NCI-H1436 treated with DMSO at 0.1 percent for 48 hours (cell line): ENCODE measurements at regions not wholly inside any gene's neighbourhood (a gene's known extent, or its start where the extent isn't known, plus 50 kb on each side); places are given as distances from the start of the nearest gene placed in this dataset.
"Not testable (repeated sequence)": the region's sequence is repeated elsewhere in the genome, so short reads cannot be mapped to it uniquely, and the experiment has no call there.

Experiments
- DNase-seq: peaks from one replicate; lab custom pipeline; 2025; lab: John Stamatoyannopoulos, UW

GRCh38 chr2:139704606-139705005 is 924.4 kb upstream of the NXPH2 start:
- DNase-seq: no peak

DNA sequence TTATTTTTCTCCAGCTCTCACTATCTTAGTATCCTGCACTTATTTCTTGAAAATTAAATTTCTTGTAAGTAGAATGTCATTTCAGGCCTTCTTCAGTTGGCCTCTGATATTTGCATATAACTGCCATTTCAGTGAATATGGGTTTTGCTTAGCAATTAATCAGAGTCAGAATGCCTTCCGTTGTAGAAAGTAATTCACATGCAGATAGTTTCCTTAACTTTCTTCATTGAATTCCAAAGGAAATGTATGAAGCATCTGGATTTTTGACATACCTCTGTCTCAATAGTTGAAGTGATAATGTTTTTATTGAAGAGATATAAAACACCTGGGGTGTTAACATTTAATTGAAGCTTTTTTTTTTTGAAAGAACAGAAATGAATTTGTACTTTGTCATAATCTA is 914.1 kb upstream of the NXPH2 start:
- DNase-seq: no peak

- no peak for DNase-seq
Observed at GRCh38 chr2:139686205-139686604, 906.0 kb upstream of the NXPH2 start.

- DNase-seq: no peak
Observed at GRCh38 chr2:139685090-139685983, 905.1 kb upstream of the NXPH2 start.

- DNase-seq: no peak
Observed at GRCh38 chr2:139684286-139684860, 904.2 kb upstream of the NXPH2 start.

- no peak for DNase-seq
Observed at GRCh38 chr2:139674577-139674976, 894.4 kb upstream of the NXPH2 start.

DNA sequence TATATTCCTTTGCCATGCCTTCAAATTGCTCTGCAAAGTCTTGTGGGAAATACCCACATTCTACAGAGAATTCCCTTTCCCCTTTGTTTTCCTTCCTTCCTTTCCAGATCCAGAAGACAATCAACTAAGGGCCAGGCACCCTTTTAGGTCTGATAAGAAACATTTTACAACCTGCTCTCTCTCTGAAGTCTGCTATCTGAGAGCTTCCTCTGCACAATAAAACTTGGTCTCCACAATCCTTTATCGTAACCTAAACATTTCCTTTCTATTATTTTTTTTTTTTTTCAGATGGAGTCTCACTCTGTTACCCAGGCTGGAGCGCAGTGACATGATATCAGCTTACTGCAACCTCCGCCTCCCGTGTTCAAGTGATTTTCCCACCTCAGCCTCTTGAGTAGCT is 893.3 kb upstream of the NXPH2 start:
- not testable (repeated sequence) for DNase-seq

- DNase-seq: no peak
Observed at GRCh38 chr2:139669675-139670074, 889.5 kb upstream of the NXPH2 start.

DNA sequence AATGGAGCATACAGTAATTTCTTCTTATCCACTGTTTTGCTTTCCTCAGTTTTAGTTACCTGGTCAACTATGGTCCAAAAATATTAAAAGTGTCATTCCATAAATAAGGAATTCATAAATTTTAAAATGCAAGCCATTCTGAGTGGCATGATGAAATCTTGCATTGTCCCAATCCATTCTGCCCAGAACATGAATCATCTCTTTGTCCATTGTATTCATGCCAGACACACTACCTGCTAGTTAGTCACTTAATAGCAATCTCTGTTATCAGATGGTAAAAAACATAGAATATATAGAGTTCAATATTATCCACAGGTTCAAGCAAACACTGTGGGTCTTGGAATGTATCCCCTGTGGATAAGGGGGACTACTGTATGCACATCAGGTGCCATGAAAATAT is 872.2 kb upstream of the NXPH2 start:
- no peak for DNase-seq

- no peak for DNase-seq
Observed at GRCh38 chr2:139645617-139646016, 865.4 kb upstream of the NXPH2 start.

- DNase-seq: no peak
Observed at GRCh38 chr2:139643139-139643538, 862.9 kb upstream of the NXPH2 start.

DNA sequence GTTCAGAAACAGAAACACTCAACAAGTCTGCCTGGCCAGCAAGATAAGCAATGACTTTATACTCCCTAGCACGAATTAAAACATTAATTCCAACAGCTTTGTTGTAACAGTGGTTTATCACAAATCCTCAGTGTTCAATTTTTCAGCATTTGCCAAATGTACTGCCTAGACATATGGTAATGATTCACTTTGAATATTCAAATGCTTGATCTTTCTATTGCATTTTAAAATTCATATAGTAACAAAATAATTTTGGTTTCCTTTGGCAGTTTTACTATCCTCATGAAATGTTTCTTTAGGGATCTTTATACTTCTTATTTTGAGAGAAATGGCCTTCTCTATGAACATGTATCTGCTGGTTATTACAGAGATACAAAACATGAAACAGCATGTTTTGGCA is 851.8 kb upstream of the NXPH2 start:
- no peak for DNase-seq

- DNase-seq: no peak
Observed at GRCh38 chr2:139628931-139629330, 848.7 kb upstream of the NXPH2 start.

DNA sequence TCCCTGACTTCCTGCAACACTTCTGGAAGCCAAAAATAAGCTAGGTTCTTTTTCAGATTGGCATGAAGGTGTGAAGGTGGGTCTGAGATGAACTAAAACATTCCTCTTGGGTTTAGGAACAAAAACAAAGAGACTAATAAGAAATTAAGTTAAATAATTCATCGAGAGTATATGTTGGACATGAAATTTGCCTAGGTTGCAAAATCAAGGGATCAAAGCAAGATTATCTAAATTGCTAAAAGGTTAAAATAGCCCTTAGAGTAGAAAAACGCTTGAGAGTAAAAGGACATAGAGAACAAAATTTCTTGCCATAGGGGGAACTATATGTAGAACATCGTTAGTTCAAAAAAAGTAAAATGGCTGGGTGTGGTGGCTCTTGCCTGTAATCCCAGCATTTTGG is 845.9 kb upstream of the NXPH2 start:
- no peak for DNase-seq

DNA sequence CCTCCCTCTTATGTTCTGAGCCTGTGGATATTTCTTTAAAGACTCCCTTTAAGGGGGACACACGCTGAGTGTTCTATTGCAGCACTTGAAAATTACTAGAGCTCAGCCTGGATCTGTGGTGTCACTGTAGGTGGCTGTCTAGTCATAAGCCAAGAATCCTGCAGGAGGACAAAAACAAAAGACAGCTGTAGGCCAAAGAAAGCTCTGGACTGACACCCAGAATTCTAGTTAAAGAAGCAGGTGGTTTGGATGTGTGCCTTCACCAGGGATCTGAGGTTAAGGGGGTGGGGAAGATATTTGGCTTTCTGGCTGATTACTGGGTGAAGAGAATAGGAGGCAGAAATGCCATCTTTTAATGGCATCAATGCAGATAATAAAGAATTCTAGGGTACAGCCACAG is 842.5 kb upstream of the NXPH2 start:
- no peak for DNase-seq

- no peak for DNase-seq
Observed at GRCh38 chr2:139617747-139618146, 837.6 kb upstream of the NXPH2 start.

DNA sequence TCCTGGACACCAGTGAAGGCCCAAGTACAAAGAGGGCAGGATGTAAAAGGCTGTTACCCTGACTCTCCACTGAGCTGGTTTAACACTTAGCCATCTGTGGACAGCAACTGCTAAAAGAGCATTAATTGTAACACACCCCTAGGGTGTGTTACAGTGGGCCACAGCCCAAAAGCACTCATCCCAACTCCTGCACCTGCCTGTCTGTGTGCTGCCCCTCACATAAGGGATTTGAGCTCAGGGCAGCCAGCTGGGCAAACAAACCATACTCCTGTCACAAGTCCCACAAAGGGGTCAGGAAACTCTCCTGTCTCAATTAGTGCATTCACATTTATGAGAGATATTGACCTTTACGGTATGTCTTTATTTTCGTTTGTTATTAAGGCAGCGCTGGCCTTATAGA is 833.1 kb upstream of the NXPH2 start:
- DNase-seq: no peak

DNA sequence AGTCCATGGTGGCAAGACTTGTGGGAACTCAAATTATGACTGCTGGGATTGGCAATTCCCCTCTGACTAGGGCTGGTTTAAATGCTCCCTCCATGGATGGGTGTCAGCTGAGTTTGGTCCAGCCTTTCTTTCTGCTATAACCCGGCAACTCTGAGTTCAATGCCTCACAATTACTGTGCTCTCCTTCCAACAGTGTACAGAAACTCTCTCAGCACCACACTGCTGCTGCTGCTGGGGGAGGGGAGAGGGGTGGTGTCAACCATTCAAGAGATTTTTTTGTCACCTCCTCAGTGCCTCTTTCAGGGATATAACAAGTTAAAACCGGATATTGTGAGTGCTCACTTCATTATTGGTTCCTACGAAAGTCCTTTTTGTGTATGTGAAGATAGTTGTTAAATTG is 830.3 kb upstream of the NXPH2 start:
- no peak for DNase-seq

DNA sequence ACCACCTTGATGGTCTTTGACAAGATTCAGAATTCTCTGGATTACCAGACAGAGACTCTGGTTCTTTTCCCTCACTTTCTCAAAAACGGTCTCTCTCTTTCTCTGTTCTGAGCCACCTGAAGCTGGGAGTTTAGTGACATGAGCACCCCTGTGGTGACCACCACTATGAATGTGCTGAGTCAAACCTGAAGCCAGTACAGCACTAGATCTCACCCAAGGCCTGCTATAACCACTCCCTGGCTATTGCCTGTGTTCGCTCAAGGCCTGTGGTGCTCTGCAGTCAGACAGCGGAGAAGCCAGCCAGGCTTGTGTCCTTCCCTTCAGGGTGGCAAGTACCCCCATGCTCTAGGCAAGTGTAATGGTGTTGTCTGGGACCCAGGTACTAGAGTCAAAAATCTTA is 828.9 kb upstream of the NXPH2 start:
- no peak for DNase-seq

- DNase-seq: no peak
Observed at GRCh38 chr2:139605668-139606067, 825.5 kb upstream of the NXPH2 start.

GRCh38 chr2:139600166-139600565 is 820.0 kb upstream of the NXPH2 start:
- no peak for DNase-seq

DNA sequence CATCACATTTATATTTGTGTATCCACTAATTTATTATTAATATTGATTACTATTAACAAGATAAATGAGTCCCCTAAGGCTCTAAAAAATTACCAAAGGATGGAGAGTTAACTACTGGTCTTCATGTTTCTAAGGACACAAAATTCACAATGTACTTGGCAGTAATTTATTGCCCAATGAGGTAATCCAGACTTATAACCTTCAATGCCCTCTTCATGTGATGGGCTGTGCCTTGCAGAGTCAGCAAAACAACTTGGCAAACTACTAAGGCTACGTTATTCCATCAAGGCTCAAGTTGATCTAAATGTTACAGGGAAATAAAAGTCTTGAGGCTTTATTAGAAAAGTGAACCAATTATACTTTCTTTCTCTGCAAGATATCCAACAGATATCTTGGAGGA is 804.9 kb upstream of the NXPH2 start:
- no peak for DNase-seq

GRCh38 chr2:139574371-139574770 is 794.2 kb upstream of the NXPH2 start:
- DNase-seq: no peak

- no peak for DNase-seq
Observed at GRCh38 chr2:139556789-139557188, 776.6 kb upstream of the NXPH2 start.
